ENCODE measurements at regions not wholly inside any gene's neighbourhood (a gene's known extent, or its start where the extent isn't known, plus 50 kb on each side); places are given as distances from the start of the nearest gene placed in this dataset.

GRCh38 chr16:77553130-77553529 is 118.3 kb upstream of the ADAMTS18 start:
- no peak for DNase-seq (ENCODE audit: low read depth)

DNA sequence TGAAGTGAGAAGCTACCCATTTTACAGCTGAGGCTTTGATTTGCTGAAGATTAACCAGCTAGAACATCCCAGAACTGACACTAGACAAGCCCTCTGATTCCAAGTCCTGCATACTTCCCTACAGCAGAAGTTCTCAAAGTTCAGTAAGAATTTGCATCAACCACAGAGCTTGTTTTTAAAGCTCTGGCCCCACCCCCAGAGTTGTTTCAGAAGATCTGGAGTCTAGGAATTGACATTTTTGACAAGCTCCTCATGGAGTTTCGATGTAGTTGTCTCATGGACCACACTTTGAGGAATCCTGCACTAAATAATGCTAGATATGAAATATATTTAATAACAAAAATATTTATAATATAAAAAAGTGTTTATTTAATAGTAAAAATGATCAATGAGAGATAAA is 120.3 kb upstream of the ADAMTS18 start:
- DNase-seq (ENCODE audit: low read depth): peak; percentile 53

DNA sequence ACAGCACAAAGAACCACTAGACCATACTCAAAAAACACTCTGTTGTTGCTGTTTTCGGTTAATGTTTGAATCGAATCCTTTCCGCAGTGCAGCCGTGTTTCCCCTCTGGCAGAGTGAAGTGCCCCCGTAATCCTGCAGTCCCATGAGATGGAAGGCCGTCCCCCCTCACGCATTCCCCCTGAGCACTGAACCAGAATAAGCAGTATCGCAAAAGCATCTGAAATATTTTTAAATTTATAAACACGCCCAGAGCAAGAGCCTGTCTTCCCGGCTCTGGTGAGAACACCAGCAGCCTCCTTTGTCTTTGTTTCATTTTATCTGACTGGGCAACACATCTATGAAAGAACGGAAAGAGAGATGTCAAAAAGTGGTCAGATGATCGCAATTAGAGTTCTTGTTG is 121.0 kb upstream of the ADAMTS18 start:
- DNase-seq (ENCODE audit: low read depth): peak; percentile 77

- peak; percentile 55 for DNase-seq (ENCODE audit: low read depth)
These were observed 121.5 kb upstream of the ADAMTS18 start for GRCh38 chr16:77556201-77556873.

- DNase-seq (ENCODE audit: low read depth): no peak
These were observed 122.6 kb upstream of the ADAMTS18 start for GRCh38 chr16:77557385-77557784.

- no peak for DNase-seq (ENCODE audit: low read depth)
These were observed 124.0 kb upstream of the ADAMTS18 start for GRCh38 chr16:77558786-77559185.

DNA sequence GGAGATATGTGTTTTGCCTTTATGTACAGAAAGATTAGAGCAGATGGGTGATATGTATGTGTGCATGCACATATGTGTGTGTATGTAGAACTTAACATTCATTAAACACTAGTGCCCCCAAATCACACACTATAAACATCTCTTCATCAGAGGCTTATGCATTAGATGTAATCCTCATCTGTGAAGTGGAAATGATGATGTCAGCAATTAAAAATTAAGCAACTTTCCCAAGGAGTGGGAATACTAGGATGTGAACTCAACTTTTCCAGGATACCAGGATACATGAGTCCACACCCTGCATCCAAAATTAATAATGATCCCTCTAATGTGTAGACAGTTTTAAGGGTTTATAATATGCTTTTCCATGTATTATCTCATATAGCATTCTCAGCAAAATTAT is 127.7 kb upstream of the ADAMTS18 start:
- DNase-seq (ENCODE audit: low read depth): no peak

GRCh38 chr16:77564791-77565390 is 130.1 kb upstream of the ADAMTS18 start:
- peak; percentile 35 for DNase-seq (ENCODE audit: low read depth)

DNA sequence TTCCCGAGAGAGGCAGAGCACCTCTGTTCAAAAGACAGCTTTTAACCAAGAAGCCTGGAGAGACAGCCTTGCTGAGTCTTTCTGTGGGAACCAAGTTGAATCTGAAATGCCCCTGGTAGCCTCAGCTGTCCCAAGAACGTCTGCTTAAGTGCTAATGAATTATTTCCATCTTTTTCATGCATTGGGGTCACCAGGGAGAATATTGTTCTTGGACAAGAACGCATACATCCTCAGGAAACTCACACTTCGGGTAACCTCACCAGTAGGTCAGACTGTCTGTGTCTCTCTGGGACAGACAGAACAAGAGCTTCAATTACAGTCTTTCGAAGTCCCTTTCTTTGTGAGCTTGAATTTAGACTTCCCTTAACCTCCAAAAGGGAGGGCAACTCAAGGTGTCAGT is 134.6 kb upstream of the ADAMTS18 start:
- DNase-seq (ENCODE audit: low read depth): no peak

GRCh38 chr16:77570574-77570973 is 135.7 kb upstream of the ADAMTS18 start:
- no peak for DNase-seq (ENCODE audit: low read depth)

GRCh38 chr16:77571115-77571862 is 136.5 kb upstream of the ADAMTS18 start:
- DNase-seq (ENCODE audit: low read depth): no peak

GRCh38 chr16:77574867-77575624 is 140.2 kb upstream of the ADAMTS18 start:
- peak; percentile 78 for DNase-seq (ENCODE audit: low read depth)

- peak; percentile 90 for DNase-seq (ENCODE audit: low read depth)
These were observed 142.9 kb upstream of the NUDT7 start for GRCh38 chr16:77579351-77579891.

DNA sequence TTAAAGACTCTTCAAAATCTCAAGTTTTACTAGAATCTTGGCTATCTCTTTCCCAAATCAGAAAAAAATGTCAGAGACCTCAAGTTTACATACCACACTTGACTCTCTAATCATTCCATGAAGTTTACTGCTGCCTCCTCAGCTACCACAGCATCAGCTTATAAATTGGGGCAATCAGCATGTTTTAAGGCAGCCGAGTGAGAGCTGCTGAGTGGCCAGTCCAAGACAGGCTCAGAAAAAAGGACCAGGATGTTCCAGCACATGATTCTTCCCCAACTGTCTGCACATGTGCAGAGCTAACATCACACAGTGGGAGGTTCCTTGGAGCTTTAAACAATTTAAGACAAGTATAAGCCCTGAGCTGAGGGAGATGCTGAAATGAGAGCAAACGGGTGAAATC is 140.6 kb upstream of the NUDT7 start:
- DNase-seq (ENCODE audit: low read depth): no peak

- DNase-seq (ENCODE audit: low read depth): peak; percentile 57
These were observed 138.0 kb upstream of the NUDT7 start for GRCh38 chr16:77584205-77584859.

GRCh38 chr16:77585379-77586251 is 136.7 kb upstream of the NUDT7 start:
- peak; percentile 88 for DNase-seq (ENCODE audit: low read depth)

- no peak for DNase-seq (ENCODE audit: low read depth)
These were observed 133.9 kb upstream of the NUDT7 start for GRCh38 chr16:77588389-77588788.

- no peak for DNase-seq (ENCODE audit: low read depth)
These were observed 133.1 kb upstream of the NUDT7 start for GRCh38 chr16:77589071-77589765.

DNA sequence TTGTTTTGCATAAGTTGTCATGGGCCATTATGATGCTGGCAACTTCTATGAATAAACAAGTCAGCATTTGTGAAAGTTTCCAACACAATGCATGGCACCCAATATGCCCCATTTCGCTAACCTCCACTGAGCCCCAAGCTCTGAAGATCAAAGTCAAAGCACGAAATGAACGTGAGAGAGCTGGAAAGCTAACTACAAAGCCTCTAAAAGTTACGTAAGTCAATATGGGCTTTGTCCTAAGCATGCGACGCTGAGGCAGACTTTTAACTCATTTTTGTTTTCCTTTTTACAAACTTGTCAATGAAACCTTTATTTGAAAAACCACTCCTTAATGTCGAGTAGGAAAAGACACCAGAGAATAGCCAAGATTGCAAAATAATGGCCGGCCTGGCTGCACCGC is 131.6 kb upstream of the NUDT7 start:
- no peak for DNase-seq (ENCODE audit: low read depth)

DNA sequence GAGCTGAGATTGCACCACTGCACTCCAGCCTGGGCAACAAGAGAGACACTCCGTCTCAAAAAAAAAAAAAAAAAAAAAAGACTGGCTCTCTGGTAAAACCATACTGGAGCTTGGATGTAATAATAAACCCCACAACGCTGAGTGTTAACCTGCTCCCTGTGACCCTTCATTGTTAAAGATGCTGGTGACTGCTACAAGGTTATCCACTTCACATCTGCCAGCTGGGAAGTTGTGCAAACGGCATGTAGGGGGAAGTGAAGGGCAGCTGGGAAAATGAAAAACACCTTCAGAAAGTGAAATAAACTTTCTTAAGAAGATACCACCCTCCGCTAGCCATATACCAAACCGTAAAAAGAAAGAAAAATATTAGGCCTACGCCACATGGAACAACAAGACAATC is 131.0 kb upstream of the NUDT7 start:
- no peak for DNase-seq (ENCODE audit: low read depth)
